ENCODE measurements at regions not wholly inside any gene's neighbourhood (a gene's known extent, or its start where the extent isn't known, plus 50 kb on each side); places are given as distances from the start of the nearest gene placed in this dataset.

DNA sequence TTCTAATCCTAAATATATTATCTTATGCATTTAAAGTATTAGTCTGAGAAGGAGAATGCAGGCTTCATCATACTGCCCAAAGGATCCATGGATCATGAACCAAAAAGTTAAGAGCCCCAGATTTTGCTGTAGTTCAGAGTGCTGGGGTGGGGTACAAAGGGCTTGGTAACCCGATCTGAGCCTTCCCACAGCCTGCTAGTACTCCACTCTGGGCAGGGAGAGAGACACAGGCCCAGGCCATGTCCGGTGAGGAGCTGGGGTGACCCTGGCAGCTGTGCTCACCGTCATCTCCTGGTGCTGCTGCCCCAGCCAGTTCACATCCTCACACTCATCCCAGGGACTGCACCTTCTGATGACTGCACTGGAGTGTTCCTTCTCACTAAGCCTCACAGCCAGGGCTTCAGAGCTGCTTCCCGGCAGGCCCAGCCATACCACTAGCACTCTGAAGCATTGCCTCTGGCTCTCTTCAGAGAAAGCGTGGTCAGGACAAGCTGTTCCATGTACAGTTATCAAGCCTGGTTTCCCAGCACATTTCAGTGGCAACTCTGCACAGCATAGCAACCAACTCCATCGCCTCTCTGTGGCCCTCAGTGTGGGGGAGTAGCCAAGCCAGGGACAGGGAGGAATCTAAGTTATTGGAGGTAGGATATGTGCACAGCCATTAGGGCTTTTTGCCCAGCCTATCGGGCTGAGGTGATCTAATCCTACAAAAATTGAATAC, 189.0 kb upstream of the CTAGE1 start:
- TF ChIP-seq EZH2phosphoT487 (IDR thresholded peaks at IDR 0.05) = no peak
- no peak for TF ChIP-seq EZH2 (IDR thresholded peaks at IDR 0.05)
